GM13977 (cell line): ENCODE measurements at regions not wholly inside any gene's neighbourhood (a gene's known extent, or its start where the extent isn't known, plus 50 kb on each side); places are given as distances from the start of the nearest gene placed in this dataset.

Experiments used
- DNase-seq: peaks from one replicate; pipeline ENCODE4 v3.0.0; 2012; ENCODE audit warnings: low spot score
- in situ Hi-C: fragments of 300-500 bp; cut with MboI; formaldehyde crosslinking; loops from one replicate; pipeline ENCODE4 v1.12.0; 2022; ENCODE audit warnings: low sequenced_read_pairs, low pct_unique_long_range_greater_than_20kb, mixed read lengths, inconsistent platforms; ENCODE audit not compliant: unreplicated experiment
- TF ChIP-seq, protein P1 (sequence below): IDR thresholded peaks from 2 replicates; pipeline ENCODE4 v1.5.1; 2012; ENCODE audit warnings: mild to moderate bottlenecking, control low read depth; ENCODE audit not compliant: insufficient read depth; ENCODE audit errors: extremely low read depth, missing control alignments

DNA sequence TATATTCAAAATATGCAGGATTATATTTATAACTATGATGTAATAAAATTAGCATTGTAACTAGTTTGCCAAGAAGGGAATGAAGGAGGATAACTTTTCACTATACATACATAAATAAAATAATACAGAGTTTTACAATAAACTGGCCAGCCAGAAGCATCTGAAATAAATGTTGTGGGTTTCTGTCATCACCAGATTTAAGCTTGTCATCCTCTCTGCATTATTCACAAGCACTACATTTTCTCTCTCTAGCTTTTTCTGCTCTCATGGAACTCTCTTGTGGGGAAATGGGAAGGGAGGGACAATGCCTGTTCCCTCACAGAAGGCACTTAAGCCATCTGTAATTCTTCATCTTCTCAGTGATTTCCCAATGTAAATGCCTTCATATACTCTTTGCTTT, 626.8 kb downstream of the SEMA5A start:
- TF ChIP-seq, protein P1, sequence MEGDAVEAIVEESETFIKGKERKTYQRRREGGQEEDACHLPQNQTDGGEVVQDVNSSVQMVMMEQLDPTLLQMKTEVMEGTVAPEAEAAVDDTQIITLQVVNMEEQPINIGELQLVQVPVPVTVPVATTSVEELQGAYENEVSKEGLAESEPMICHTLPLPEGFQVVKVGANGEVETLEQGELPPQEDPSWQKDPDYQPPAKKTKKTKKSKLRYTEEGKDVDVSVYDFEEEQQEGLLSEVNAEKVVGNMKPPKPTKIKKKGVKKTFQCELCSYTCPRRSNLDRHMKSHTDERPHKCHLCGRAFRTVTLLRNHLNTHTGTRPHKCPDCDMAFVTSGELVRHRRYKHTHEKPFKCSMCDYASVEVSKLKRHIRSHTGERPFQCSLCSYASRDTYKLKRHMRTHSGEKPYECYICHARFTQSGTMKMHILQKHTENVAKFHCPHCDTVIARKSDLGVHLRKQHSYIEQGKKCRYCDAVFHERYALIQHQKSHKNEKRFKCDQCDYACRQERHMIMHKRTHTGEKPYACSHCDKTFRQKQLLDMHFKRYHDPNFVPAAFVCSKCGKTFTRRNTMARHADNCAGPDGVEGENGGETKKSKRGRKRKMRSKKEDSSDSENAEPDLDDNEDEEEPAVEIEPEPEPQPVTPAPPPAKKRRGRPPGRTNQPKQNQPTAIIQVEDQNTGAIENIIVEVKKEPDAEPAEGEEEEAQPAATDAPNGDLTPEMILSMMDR, result no peak
- in situ Hi-C loops, result no loop called here
- no peak for DNase-seq

DNA sequence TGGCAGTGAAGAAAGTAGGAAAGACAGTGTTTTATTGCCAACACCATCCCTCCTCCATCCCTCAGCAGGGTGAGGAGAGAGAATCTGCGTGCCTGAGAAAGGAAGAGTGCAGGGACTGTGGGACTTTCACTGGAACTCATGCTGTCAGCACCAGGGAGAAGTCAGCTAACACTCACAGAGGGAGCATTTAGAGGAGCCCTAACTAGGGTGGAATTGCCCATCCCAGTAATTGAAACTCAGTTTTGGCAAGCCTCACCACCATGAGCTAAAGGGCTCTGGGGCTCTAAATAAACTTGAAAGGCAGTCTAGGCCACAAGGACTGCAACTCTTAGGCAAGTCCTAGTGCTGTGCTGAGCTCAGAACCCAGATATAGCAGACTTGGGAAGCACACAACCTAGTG, 622.3 kb downstream of the SEMA5A start:
- TF ChIP-seq, protein P1, result no peak
- DNase-seq, result no peak
- in situ Hi-C loops, result no loop called here

DNA sequence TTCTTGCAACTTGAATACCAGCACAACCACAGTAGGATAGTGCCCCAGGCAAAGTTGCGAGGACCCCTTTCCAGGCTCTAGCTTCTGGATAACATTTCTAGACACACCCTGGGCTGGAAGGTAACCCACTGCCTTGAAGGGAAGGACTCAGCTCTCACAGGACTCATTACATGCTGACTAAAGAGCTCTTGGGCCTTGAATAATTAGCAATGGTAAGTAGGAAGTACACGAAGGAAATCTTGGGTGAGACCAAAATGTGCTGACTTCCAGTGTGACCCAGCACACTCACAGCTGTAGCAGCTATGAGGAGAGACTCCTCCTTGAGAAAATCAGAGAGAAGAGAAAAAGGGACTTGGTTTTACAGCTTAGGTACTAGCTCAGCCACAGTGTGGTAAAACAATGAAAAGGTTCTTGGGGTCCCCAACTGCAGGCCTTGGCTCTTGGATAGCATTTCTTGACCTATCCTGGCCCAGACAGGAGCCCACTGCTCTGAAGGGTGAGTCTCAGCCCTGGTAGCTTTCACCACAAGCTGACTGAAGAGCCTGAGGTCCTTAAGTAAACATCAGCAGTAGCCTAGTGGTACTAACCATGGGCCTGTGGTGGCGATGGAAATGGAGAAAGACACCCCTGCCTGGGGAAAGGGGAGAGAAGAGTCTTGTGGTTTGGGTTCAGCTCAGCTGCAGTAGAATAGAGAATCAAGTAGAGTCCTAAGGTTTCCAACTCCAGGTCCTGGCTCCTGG, 621.7 kb downstream of the SEMA5A start:
- in situ Hi-C loops, result no loop called here
- TF ChIP-seq, protein P1, result no peak
- no peak for DNase-seq

DNA sequence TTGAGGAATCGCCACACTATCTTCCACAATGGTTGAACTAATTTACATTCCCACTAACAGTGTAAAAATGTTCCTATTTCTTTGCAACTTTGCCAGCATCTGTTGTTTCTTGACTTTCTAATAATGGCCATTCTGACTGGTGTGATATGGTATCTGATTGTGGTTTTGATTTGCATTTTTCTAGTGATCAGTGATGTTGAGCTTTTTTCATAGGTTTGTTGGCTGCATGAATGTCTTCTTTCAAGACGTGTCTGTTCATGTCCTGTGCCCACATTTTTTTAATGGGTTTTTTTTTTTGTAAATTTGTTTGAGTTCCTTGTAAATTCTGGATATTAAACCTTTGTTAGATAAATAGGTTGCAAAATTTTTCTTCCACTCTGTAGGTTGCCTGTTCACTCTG, 615.9 kb downstream of the SEMA5A start:
- TF ChIP-seq, protein P1, result no peak
- DNase-seq, result no peak
- in situ Hi-C loops, result no loop called here

DNA sequence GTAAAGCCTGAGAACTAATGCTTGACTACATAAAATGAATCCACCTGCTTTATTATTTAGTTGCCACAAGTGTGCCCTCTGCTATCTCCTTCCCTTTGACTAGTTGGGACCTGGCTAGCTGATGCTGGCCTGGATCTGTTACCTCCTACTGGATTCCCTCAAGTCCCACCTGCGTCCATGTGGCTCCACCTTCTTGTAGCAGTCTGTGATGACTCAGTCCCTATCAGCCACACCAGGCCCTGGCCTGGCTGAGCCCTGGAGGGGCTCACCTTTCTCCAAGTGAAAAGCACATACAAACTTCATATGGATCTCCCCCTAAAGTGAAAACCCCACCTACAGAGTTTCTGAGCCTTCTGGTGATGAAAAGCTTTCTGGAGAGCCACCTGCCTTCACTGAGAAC, 611.4 kb downstream of the SEMA5A start:
- TF ChIP-seq, protein P1, result no peak
- no peak for DNase-seq
- in situ Hi-C loops, result no loop called here

DNA sequence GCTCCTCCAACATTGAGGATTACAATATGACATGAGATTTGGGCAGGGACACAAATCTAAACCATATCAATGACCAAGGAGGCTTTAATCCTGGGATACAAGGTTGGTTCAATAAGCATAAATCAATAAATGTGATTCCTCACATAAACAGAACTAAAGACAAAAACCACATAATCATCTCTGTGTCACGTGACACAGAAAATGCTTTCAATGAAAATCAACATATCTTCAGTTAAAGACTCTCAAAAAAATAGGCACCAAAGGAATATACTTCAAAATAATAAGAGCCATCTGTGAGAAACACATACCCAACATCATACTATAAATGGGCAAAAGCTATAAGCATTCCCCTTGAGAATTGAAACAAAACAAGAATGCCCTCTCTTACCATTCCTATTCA, 604.9 kb downstream of the SEMA5A start:
- TF ChIP-seq, protein P1, result no peak
- DNase-seq, result no peak
- in situ Hi-C loops, result no loop called here
